LNCAP (cell line): ENCODE measurements at regions not wholly inside any gene's neighbourhood (a gene's known extent, or its start where the extent isn't known, plus 50 kb on each side); places are given as distances from the start of the nearest gene placed in this dataset.

Experiments
- CTCF ChIP-seq: fragments of 450-650 bp; IDR thresholded peaks from 2 replicates; pipeline ENCODE4 v1.5.1; 2017; ENCODE audit warnings: mild to moderate bottlenecking

- no peak for TF ChIP-seq CTCF
Measured at GRCh38 chr3:110821586-110821985, 250.0 kb upstream of the NECTIN3 start.

DNA sequence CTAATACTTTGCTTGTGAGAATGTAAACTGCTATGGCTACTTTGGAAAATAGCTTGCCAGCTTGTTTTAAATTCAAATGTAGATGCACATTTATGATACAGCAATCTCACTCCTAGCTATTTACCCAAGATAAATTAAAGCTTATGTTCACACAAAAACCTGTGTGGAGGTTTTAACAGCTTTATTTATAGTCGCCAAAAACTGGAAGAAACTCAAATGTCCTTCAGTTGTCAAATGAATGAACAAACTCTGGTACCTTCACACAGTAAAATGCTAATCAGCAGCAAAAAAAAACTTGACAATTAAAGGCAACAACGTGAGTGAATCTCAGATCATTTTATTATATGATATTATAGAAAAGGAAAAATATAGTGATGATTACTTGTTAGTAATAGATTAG, 248.6 kb upstream of the NECTIN3 start:
- no peak for TF ChIP-seq CTCF

- no peak for TF ChIP-seq CTCF
Measured at GRCh38 chr3:110846971-110847370, 224.6 kb upstream of the NECTIN3 start.

DNA sequence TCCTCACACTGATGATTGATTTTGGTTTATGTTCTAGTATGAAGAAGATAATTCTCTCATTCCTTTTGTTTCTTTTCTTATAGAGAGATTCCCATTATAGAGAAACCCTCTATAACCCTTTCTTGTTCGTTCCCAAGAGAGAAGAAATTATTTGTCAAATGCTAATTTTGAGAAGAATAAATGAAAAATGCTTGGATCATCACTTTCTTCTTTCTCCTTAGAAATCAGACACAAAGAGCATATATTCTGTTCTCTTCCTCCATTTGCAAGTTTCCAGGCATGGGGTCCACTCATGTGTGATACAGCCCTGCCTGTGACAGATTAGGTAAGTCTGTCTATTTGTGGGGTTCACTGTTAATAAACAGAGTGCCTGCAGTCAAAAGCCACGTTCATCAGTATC, 222.6 kb upstream of the NECTIN3 start:
- TF ChIP-seq CTCF, result no peak

DNA sequence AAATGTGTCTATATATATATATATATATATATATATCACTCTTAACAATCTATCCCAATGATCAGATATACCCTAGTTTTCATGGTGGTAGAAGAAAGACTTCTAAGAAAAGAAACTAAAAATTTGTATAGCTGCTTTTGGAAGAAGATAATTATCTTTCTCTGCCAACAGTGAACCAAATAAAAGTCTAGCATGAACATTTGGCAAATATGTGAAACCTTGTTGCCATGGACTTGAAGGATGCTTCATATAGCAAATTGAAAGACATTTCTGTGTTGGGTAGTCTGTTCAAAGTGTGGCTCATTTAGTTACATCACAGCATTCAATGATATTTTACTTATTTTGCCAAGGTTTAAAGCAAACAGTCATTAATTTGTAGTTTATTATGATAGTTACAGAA, 219.9 kb upstream of the NECTIN3 start:
- no peak for TF ChIP-seq CTCF

DNA sequence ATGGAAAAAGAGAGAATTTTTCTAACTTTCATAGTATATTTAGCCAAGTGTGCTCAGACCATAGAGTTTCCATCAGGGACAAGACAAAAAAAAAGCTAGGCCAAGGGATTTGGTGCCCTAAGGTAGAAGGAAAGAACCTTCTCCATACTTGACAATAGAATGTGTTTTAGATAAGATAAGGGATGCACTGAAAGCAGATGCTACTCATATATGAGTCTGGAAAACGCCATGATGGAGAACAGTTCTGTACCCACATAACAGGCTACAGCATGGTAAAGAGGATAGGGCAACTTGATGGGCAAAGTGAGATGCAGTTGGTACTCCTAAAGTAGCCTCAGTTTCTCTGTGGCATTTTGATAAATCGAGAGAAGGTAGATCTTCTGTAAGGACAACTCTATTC, 216.4 kb upstream of the NECTIN3 start:
- no peak for TF ChIP-seq CTCF

DNA sequence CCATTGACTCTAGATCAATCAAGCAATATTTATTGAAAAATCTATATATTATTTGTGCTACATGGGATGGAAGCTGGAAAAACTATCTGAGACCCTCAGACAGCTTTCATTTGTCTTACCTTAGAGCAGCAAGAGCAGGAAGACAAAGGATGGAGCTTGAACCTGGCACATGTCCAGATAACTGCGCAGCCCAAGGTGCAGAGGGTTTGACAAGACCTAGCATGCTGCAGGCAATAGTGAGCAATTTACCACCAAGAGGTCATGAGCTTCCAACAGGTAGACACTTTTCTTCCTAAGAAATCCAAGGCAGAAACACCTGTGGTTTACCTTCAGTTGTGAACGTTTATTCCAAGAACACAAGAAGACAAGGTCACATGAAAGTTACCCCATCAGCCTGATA, 214.7 kb upstream of the NECTIN3 start:
- TF ChIP-seq CTCF, result no peak

DNA sequence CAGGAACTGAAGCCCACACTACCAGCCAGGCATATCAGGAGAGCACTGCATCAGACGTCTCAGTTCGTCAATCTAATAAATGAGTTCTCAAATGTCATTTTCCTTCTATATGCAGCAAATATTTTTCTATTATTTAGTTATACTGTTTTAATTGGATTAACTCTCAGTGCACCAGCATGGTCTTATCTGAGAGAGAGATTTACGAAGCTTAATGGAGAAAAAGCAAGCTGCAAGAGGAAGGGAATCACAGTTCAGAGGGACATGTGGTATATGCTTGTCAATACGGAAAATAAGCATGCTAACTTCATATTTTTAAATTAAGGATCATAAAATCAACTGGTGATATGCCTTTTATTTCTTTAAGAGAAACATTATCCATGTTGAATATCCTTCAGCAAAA, 213.1 kb upstream of the NECTIN3 start:
- no peak for TF ChIP-seq CTCF
